GM12891 (cell line): ENCODE measurements at regions not wholly inside any gene's neighbourhood (a gene's known extent, or its start where the extent isn't known, plus 50 kb on each side); places are given as distances from the start of the nearest gene placed in this dataset.

Source experiments
- POLR2A ChIP-seq: IDR thresholded peaks from 2 replicates; pipeline ENCODE4 v1.6.1; 2011; ENCODE audit warnings: low read depth, low read length, control low read depth
- POLR2AphosphoS5 ChIP-seq: IDR thresholded peaks from 2 replicates; pipeline ENCODE4 v1.6.1; 2011; ENCODE audit warnings: low read depth, low read length, control low read depth
- SPI1 ChIP-seq: IDR thresholded peaks from 2 replicates; pipeline ENCODE4 v1.6.1; 2011; ENCODE audit warnings: low read depth, low read length, control low read depth

GRCh38 chr4:72709475-72709874 is 140.5 kb upstream of the ADAMTS3 start:
- TF ChIP-seq SPI1 (no peak), POLR2AphosphoS5 (no peak), POLR2A (no peak)
